WI38 (cell line): ENCODE measurements at regions not wholly inside any gene's neighbourhood (a gene's known extent, or its start where the extent isn't known, plus 50 kb on each side); places are given as distances from the start of the nearest gene placed in this dataset.

Source experiments
- H3K4me3 ChIP-seq: 2 replicates; pipeline ENCODE4 v1.5.1; 2011; ENCODE audit warnings: low read depth, mild to moderate bottlenecking, control low read depth, low read length
- CTCF ChIP-seq: IDR thresholded peaks from 2 replicates; pipeline ENCODE4 v1.5.1; 2012; ENCODE audit warnings: low read depth, mild to moderate bottlenecking, control low read depth, low read length

GRCh38 chr2:66995636-66996035 lies 401.5 kb upstream of the ETAA1 start:
- TF ChIP-seq CTCF = no peak

GRCh38 chr2:67002618-67003371 lies 394.3 kb upstream of the ETAA1 start:
- no peak for TF ChIP-seq CTCF
- H3K4me3 ChIP-seq = no peak overlapping the region

More at GRCh38 chr2:66995636-66996035, 401.5 kb upstream of the ETAA1 start:
- H3K4me3 ChIP-seq = no peak overlapping the region

GRCh38 chr2:67006373-67006960 lies 390.7 kb upstream of the ETAA1 start:
- no peak for TF ChIP-seq CTCF
- no peak overlapping the region for H3K4me3 ChIP-seq

GRCh38 chr2:67008155-67008554 lies 389.0 kb upstream of the ETAA1 start:
- no peak for TF ChIP-seq CTCF
- no peak overlapping the region for H3K4me3 ChIP-seq

GRCh38 chr2:67012165-67012564 lies 385.0 kb upstream of the ETAA1 start:
- TF ChIP-seq CTCF = no peak
- H3K4me3 ChIP-seq = no peak overlapping the region

GRCh38 chr2:67013821-67014220 lies 383.3 kb upstream of the ETAA1 start:
- no peak for TF ChIP-seq CTCF
- H3K4me3 ChIP-seq = no peak overlapping the region

GRCh38 chr2:67015681-67016080 lies 381.5 kb upstream of the ETAA1 start:
- H3K4me3 ChIP-seq = no peak overlapping the region
- no peak for TF ChIP-seq CTCF
